ENCODE measurements at regions not wholly inside any gene's neighbourhood (a gene's known extent, or its start where the extent isn't known, plus 50 kb on each side); places are given as distances from the start of the nearest gene placed in this dataset.

DNA sequence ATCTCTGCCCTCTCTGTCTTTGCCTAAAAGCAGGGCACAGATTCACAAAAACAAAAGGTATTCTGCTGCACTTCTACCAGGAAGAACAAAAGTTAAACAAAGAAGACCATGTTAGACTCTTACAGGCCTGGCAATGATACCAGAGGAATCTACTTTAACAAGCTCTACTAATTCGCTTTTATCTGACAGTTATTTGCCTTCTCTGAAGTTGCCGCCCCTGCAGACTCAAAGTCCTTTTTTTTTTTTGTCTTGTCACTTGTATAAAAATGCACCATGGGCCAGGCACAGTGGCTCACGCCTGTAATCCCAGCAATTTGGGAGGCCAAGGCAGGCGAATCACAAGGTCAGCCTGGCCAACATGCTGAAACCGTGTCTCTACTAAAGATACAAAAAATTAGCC, 176.5 kb upstream of the UBL3 start:
- TF ChIP-seq SP1 (CRISPR knock-in tag; conservative IDR thresholded peaks at IDR 0.05) (no peak), ETV6 (CRISPR knock-in tag; IDR thresholded peaks at IDR 0.05) (no peak), MYBL2 (CRISPR knock-in tag; IDR thresholded peaks at IDR 0.05) (no peak), PRRX2 (CRISPR knock-in tag; IDR thresholded peaks at IDR 0.05) (no peak), ZNF532 (CRISPR knock-in tag; IDR thresholded peaks at IDR 0.05; ENCODE audit: borderline replicate concordance) (no peak)
- TF ChIP-seq, protein P1, sequence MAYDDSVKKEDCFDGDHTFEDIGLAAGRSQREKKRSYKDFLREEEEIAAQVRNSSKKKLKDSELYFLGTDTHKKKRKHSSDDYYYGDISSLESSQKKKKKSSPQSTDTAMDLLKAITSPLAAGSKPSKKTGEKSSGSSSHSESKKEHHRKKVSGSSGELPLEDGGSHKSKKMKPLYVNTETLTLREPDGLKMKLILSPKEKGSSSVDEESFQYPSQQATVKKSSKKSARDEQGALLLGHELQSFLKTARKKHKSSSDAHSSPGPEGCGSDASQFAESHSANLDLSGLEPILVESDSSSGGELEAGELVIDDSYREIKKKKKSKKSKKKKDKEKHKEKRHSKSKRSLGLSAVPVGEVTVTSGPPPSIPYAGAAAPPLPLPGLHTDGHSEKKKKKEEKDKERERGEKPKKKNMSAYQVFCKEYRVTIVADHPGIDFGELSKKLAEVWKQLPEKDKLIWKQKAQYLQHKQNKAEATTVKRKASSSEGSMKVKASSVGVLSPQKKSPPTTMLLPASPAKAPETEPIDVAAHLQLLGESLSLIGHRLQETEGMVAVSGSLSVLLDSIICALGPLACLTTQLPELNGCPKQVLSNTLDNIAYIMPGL (CRISPR knock-in tag; IDR thresholded peaks at IDR 0.05): no peak
- TF ChIP-seq, protein P2, sequence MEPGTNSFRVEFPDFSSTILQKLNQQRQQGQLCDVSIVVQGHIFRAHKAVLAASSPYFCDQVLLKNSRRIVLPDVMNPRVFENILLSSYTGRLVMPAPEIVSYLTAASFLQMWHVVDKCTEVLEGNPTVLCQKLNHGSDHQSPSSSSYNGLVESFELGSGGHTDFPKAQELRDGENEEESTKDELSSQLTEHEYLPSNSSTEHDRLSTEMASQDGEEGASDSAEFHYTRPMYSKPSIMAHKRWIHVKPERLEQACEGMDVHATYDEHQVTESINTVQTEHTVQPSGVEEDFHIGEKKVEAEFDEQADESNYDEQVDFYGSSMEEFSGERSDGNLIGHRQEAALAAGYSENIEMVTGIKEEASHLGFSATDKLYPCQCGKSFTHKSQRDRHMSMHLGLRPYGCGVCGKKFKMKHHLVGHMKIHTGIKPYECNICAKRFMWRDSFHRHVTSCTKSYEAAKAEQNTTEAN (CRISPR knock-in tag; IDR thresholded peaks at IDR 0.05): no peak
- TF ChIP-seq, protein P3, sequence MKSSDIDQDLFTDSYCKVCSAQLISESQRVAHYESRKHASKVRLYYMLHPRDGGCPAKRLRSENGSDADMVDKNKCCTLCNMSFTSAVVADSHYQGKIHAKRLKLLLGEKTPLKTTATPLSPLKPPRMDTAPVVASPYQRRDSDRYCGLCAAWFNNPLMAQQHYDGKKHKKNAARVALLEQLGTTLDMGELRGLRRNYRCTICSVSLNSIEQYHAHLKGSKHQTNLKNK (CRISPR knock-in tag; IDR thresholded peaks at IDR 0.05): no peak
- Mint-ChIP-seq H3K9me3 (no peaks in the 10 kb centered on the region), H3K4me1 (0 out of 2 replicates have a peak, but pooled peaks cover 2% of the 10 kb centered on the region), H3K27me3 (ENCODE audit: low read depth) (no peaks in the 10 kb centered on the region; the same call in 1 of the 2 replicates), H3K27ac (no peak overlapping the region), H3K36me3 (no peaks in the 10 kb centered on the region), H3K4me3 (no peak overlapping the region)
- DNase-seq (ENCODE audit: low spot score): no peak
- POLR2A ChIA-PET: interaction anchor here (0.7 kb wide), 1 partner anchor 104 kb away, joined by 3 read pairs; no protein-coding TSS in a partner anchor
- ATAC-seq: no peak
- CTCF ChIA-PET: interaction anchor here (1.3 to 1.5 kb wide), 2 partner anchors 12 to 88 kb away, joined by 3 read pairs; no protein-coding TSS in a partner anchor

GRCh38 chr13:30026093-30026492, 175.7 kb upstream of the UBL3 start:
- Mint-ChIP-seq H3K9me3 (no peaks in the 10 kb centered on the region), H3K4me3 (no peak overlapping the region), H3K27ac (no peak overlapping the region), H3K4me1 (0 out of 2 replicates have a peak, but pooled peaks cover 5% of the 10 kb centered on the region), H3K36me3 (no peaks in the 10 kb centered on the region), H3K27me3 (ENCODE audit: low read depth) (no peaks in the 10 kb centered on the region; the same call in 1 of the 2 replicates)
- ATAC-seq: no peak
- TF ChIP-seq, protein P1 (CRISPR knock-in tag; IDR thresholded peaks at IDR 0.05): no peak
- no peak for TF ChIP-seq TP53 (CRISPR knock-in tag; IDR thresholded peaks at IDR 0.05)
- no peak for TF ChIP-seq ZNF423 (CRISPR knock-in tag; IDR thresholded peaks at IDR 0.05)
- no peak for TF ChIP-seq AFF4 (CRISPR knock-in tag; IDR thresholded peaks at IDR 0.05; ENCODE audit: borderline replicate concordance)
- TF ChIP-seq ZNF416 (CRISPR knock-in tag; IDR thresholded peaks at IDR 0.05): no peak
- no peak for TF ChIP-seq MAX (CRISPR knock-in tag; IDR thresholded peaks at IDR 0.05)
- CTCF ChIA-PET: interaction anchor here (1.3 kb wide), 1 partner anchor 89 kb away, joined by 3 read pairs; no protein-coding TSS in a partner anchor
- DNase-seq (ENCODE audit: low spot score): no peak
- POLR2A ChIA-PET: no interaction called here
